ENCODE measurements at regions not wholly inside any gene's neighbourhood (a gene's known extent, or its start where the extent isn't known, plus 50 kb on each side); places are given as distances from the start of the nearest gene placed in this dataset.

GRCh38 chr10:35726846-35727245 is 84.8 kb upstream of the FZD8 start (continued):
- no peak for TF ChIP-seq RNF2 (IDR thresholded peaks at IDR 0.05; ENCODE audit: borderline replicate concordance, low read depth, low read length, missing control alignments, poor library complexity, severe bottlenecking)
- TF ChIP-seq HDAC6 (IDR thresholded peaks at IDR 0.05; ENCODE audit: low read depth, low read length), result no peak
- TF ChIP-seq RAD21 (IDR thresholded peaks at IDR 0.05 in 1 of 2, conservative IDR thresholded peaks at IDR 0.05 in 1 of 2; ENCODE audit: low read depth in 2 of 2, low read length in 2 of 2), result no peak
